ENCODE measurements at regions not wholly inside any gene's neighbourhood (a gene's known extent, or its start where the extent isn't known, plus 50 kb on each side); places are given as distances from the start of the nearest gene placed in this dataset.

GRCh38 chr7:106731187-106731586, 70.2 kb upstream of the CCDC71L start:
- H3K4me1 ChIP-seq, result peaks cover 0 to 7% (median 0%) of the 10 kb centered on the region in 3 donors
- no peaks in the 10 kb centered on the region for H3K9me3 ChIP-seq
- no peaks in the 10 kb centered on the region for H3K27me3 ChIP-seq
- no peaks in the 10 kb centered on the region for H3K36me3 ChIP-seq
- intact Hi-C loops (cut with DNase I), result loop anchor here in 1 of 3 donors (10.0 kb wide), 2 partner anchors 186 to 556 kb away; no protein-coding TSS in a partner anchor
- ATAC-seq (peak in 2 of 4 donors; percentile 11 to 29), DNase-seq (no peak), FAIRE-seq (no peak)
- H3K4me3 ChIP-seq, result no peak overlapping the region
- no peak for TF ChIP-seq CTCF (IDR thresholded peaks at IDR 0.05)
- H3K27ac ChIP-seq, result no peak overlapping the region
- WGBS, 2 donors, result 51 to 52% methylated on average over 5 of the region's 5 CpGs

GRCh38 chr7:106731646-106732444, 70.9 kb upstream of the CCDC71L start:
- ATAC-seq, result no peak
- no peak for DNase-seq
- peaks cover 0 to 7% (median 0%) of the 10 kb centered on the region in 3 donors for H3K4me1 ChIP-seq
- H3K27ac ChIP-seq, result no peak overlapping the region
- no peak for FAIRE-seq
- no peaks in the 10 kb centered on the region for H3K9me3 ChIP-seq
- WGBS, 2 donors, result 62% methylated on average over 7 of the region's 7 CpGs
- intact Hi-C loops (cut with DNase I), result loop anchor here in 1 of 3 donors (10.0 kb wide), 2 partner anchors 187 to 557 kb away; no protein-coding TSS in a partner anchor
- TF ChIP-seq CTCF (IDR thresholded peaks at IDR 0.05), result no peak
- no peaks in the 10 kb centered on the region for H3K36me3 ChIP-seq
- H3K27me3 ChIP-seq, result no peaks in the 10 kb centered on the region
- H3K4me3 ChIP-seq, result no peak overlapping the region

- no peak overlapping the region for H3K4me3 ChIP-seq
- no peak for TF ChIP-seq CTCF (IDR thresholded peaks at IDR 0.05)
- no peaks in the 10 kb centered on the region for H3K27me3 ChIP-seq
- no peak for ATAC-seq
- WGBS, 2 donors, result 94 to 97% methylated on average over 1 of the region's 1 CpG
- H3K4me1 ChIP-seq, result peaks cover 0 to 7% (median 0%) of the 10 kb centered on the region in 3 donors
- no peaks in the 10 kb centered on the region for H3K36me3 ChIP-seq
- DNase-seq, result no peak
- H3K9me3 ChIP-seq, result no peaks in the 10 kb centered on the region
- H3K27ac ChIP-seq, result no peak overlapping the region
- no peak for FAIRE-seq
- intact Hi-C loops (cut with DNase I), result loop anchor here in 1 of 3 donors (10.0 kb wide), 2 partner anchors 191 to 561 kb away; no protein-coding TSS in a partner anchor
Observed at GRCh38 chr7:106735637-106736036, 74.7 kb upstream of the CCDC71L start.

GRCh38 chr7:106736123-106736507, 75.2 kb upstream of the CCDC71L start:
- DNase-seq (no peak), ATAC-seq (no peak), FAIRE-seq (no peak)
- 38 to 40% methylated on average over 3 of the region's 3 CpGs for WGBS, 2 donors
- intact Hi-C loops (cut with DNase I), result loop anchor here in 1 of 3 donors (10.0 kb wide), 2 partner anchors 191 to 561 kb away; no protein-coding TSS in a partner anchor
- Histone ChIP-seq H3K36me3 (no peaks in the 10 kb centered on the region), H3K27me3 (no peaks in the 10 kb centered on the region), H3K4me1 (peaks cover 0 to 7% (median 0%) of the 10 kb centered on the region in 3 donors), H3K9me3 (no peaks in the 10 kb centered on the region), H3K4me3 (no peak overlapping the region), H3K27ac (peak overlapping the region in 1 of 4 donors; percentile 18)
- TF ChIP-seq CTCF (IDR thresholded peaks at IDR 0.05), result no peak

Measured in pancreas (tissue), 10 donors.